ENCODE measurements at regions not wholly inside any gene's neighbourhood (a gene's known extent, or its start where the extent isn't known, plus 50 kb on each side); places are given as distances from the start of the nearest gene placed in this dataset.
"Not testable (repeated sequence)": the region's sequence is repeated elsewhere in the genome, so short reads cannot be mapped to it uniquely, and the experiment has no call there.

DNA sequence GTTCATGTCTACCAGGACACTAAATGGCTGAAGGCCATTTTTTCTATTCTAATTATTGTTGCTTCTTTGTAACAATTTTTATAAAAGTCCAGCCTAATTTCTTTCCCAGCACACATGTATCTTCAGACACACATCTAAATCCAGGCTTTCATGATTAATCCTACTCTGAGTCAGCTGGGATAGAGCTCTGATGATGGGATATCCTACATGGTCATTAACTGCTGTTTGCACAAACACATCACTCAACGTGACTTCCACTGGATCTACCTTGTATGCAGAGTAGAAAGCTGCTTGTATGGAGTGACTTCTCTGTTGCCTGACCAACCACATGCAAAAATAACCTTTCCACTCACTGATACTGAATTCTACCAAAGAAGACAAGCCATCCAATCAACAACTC, 260.9 kb downstream of the AHR start:
- in situ Hi-C loops (cut with HindIII; ENCODE audit: low sequenced_read_pairs) = no loop called here
- TF ChIP-seq, protein P1, sequence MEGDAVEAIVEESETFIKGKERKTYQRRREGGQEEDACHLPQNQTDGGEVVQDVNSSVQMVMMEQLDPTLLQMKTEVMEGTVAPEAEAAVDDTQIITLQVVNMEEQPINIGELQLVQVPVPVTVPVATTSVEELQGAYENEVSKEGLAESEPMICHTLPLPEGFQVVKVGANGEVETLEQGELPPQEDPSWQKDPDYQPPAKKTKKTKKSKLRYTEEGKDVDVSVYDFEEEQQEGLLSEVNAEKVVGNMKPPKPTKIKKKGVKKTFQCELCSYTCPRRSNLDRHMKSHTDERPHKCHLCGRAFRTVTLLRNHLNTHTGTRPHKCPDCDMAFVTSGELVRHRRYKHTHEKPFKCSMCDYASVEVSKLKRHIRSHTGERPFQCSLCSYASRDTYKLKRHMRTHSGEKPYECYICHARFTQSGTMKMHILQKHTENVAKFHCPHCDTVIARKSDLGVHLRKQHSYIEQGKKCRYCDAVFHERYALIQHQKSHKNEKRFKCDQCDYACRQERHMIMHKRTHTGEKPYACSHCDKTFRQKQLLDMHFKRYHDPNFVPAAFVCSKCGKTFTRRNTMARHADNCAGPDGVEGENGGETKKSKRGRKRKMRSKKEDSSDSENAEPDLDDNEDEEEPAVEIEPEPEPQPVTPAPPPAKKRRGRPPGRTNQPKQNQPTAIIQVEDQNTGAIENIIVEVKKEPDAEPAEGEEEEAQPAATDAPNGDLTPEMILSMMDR (IDR thresholded peaks at IDR 0.05; ENCODE audit: low read depth, low read length) = no peak
- no peak overlapping the region for H3K4me3 ChIP-seq (ENCODE audit: low read depth, low read length)
- DNase-seq (ENCODE audit: low read depth, low spot score) = no peak

DNA sequence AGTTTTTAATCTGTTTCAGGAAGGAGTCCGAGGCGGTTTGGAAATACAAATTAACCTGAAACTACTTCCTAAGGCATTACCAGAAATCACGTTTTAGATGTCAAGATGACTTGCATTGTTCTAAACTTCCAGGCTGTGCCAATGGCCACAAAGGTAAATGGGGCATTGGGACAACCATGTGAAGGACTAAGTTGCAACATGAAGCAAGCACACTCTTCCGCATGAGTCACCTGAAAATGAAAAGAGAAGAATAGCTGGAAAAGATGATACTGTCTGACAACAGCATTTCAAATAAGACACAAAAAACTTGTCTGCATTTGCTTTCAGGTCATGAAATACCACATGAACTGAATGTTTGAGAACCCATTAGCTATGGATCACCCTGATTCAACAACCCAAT, 262.1 kb downstream of the AHR start:
- DNase-seq (ENCODE audit: low read depth, low spot score) = no peak
- TF ChIP-seq, protein P1 (IDR thresholded peaks at IDR 0.05; ENCODE audit: low read depth, low read length) = no peak
- H3K4me3 ChIP-seq (ENCODE audit: low read depth, low read length) = no peak overlapping the region
- in situ Hi-C loops (cut with HindIII; ENCODE audit: low sequenced_read_pairs) = no loop called here

DNA sequence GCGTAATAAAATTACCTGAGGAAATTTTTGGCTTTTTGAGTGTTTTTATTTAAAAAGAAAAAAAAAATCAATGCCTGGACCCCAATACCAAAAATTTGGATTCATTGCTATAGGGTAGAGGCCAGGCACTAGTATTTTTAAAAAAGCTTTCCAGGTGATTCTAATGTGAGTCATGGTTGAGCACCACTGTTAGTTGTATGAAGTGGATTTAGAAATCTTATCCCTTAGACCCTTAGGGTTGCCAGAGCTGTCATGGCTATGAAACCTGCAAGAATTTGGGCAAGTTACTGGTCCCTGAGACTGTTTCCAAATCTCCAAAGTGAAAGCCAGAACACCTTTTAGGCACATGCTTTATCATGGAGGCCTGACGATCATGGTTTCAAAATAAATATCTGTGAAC, 262.5 kb downstream of the AHR start:
- H3K4me3 ChIP-seq (ENCODE audit: low read depth, low read length) = no peak overlapping the region
- no peak for DNase-seq (ENCODE audit: low read depth, low spot score)
- TF ChIP-seq, protein P1 (IDR thresholded peaks at IDR 0.05; ENCODE audit: low read depth, low read length) = no peak
- in situ Hi-C loops (cut with HindIII; ENCODE audit: low sequenced_read_pairs) = no loop called here

DNA sequence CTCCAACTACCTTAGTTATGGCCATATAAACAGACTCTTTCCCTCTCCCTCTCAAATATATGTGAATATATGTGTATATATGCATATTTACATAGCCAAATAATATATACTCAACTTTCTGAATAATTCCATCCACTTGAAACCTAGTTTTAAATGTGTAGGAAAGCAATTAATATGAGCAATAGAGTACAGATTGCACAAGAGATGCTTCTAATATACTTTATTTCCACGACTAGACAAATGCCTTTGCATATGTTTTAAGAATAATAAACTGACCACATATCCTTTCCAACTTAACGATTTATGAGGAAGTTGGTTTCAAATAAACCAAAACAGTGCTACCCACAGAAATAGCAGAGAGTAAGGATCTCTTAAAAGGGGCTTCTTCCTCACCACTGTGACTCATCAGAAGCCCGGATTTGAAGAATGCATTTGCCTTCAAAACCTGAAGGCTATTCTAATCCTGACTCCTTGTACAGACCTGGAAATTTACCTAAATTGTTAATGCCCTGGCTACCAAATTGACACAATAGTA, 266.3 kb downstream of the AHR start:
- in situ Hi-C loops (cut with HindIII; ENCODE audit: low sequenced_read_pairs) = no loop called here
- peak; percentile 86 for DNase-seq (ENCODE audit: low read depth, low spot score)
- TF ChIP-seq, protein P1 (IDR thresholded peaks at IDR 0.05; ENCODE audit: low read depth, low read length) = no peak
- H3K4me3 ChIP-seq (ENCODE audit: low read depth, low read length) = no peak overlapping the region

DNA sequence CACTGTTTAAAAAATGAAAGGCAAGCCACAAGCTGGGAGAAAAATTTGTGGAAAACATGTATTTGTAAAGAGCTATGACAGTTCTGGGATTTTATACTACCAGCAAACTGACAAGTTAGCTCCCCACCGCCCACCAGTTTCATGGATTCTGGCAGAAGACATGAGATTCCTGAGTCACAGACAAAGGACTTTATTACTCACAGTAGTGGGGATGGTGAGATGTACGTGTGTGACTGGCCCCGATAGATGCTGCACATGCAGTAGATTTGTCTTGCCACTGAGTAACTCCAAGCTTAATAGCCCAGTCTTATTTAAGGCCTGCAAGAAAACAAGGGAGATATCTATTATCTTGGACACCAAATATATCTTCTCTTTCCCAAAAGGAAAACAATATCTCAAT, 281.7 kb downstream of the AHR start:
- TF ChIP-seq, protein P1 (IDR thresholded peaks at IDR 0.05; ENCODE audit: low read depth, low read length) = no peak
- DNase-seq (ENCODE audit: low read depth, low spot score) = peak; percentile 79
- H3K4me3 ChIP-seq (ENCODE audit: low read depth, low read length) = no peak overlapping the region
- in situ Hi-C loops (cut with HindIII; ENCODE audit: low sequenced_read_pairs) = no loop called here

DNA sequence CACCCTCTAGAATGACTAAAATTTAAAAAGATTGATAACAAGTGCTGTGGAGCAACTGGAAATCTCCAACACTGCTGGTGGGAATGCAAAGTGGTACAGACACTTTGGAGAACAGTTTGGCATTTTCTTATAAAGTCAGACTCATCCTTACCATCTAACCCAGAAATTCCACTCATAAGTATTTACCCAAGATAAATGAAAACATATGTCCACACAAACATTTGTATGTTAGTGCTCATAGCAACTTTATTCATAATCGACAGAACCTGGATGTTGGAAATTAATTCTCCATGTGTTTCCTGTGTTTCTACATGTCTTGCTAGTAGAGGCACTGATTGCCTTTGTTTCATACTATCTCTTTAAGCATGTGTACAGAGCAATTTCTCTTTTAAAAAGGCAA, 282.4 kb downstream of the AHR start:
- no peak for DNase-seq (ENCODE audit: low read depth, low spot score)
- in situ Hi-C loops (cut with HindIII; ENCODE audit: low sequenced_read_pairs) = no loop called here
- H3K4me3 ChIP-seq (ENCODE audit: low read depth, low read length) = no peak overlapping the region
- TF ChIP-seq, protein P1 (IDR thresholded peaks at IDR 0.05; ENCODE audit: low read depth, low read length) = no peak

DNA sequence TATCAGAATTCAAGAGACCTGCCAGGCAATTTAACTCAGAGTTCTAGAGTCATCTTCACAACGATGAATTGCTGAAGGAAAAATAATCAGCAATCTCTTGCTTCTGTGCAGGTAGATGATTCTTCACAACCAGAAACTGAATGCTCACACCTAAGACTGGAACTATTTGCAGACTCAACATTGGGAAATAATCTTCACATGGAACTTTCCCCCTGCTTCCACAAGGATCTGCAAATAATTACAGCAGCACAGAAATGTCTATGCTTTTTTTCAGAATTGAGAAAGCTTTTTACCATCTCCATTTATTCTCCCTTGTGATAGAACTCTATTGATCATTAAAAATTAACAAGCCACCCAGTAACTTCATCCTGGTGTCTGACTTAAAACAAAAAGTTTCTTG, 282.8 kb downstream of the AHR start:
- H3K4me3 ChIP-seq (ENCODE audit: low read depth, low read length) = no peak overlapping the region
- in situ Hi-C loops (cut with HindIII; ENCODE audit: low sequenced_read_pairs) = no loop called here
- no peak for DNase-seq (ENCODE audit: low read depth, low spot score)
- TF ChIP-seq, protein P1 (IDR thresholded peaks at IDR 0.05; ENCODE audit: low read depth, low read length) = no peak

DNA sequence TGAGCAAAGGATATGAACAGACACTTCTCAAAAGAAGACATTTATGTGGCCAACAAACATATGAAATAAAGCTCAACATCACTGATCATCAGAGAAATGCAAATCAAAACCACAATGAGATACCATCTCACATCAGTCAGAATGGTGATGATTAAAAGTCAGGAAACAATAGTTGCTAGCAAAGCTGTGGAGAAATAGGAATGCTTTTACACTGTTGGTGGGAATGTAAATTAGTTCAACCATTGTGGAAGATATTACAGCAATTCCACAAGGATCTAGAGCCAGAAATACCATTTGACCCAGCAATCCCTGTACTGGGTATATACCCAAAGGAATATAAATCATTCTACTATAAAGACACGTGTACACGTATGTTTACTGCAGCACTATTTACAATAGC, 284.2 kb downstream of the AHR start:
- H3K4me3 ChIP-seq (ENCODE audit: low read depth, low read length); in situ Hi-C loops (cut with HindIII; ENCODE audit: low sequenced_read_pairs): not testable (repeated sequence)
- DNase-seq (ENCODE audit: low read depth, low spot score) = peak; percentile 29

Measured in astrocyte of the spinal cord (primary cell).